ENCODE measurements at regions not wholly inside any gene's neighbourhood (a gene's known extent, or its start where the extent isn't known, plus 50 kb on each side); places are given as distances from the start of the nearest gene placed in this dataset.

- H3K4me3 ChIP-seq (ENCODE audit: control insufficient read depth, low read depth, low read length) = no peak overlapping the region
- DNase-seq (ENCODE audit: low read depth) = no peak
- TF ChIP-seq, protein P1, sequence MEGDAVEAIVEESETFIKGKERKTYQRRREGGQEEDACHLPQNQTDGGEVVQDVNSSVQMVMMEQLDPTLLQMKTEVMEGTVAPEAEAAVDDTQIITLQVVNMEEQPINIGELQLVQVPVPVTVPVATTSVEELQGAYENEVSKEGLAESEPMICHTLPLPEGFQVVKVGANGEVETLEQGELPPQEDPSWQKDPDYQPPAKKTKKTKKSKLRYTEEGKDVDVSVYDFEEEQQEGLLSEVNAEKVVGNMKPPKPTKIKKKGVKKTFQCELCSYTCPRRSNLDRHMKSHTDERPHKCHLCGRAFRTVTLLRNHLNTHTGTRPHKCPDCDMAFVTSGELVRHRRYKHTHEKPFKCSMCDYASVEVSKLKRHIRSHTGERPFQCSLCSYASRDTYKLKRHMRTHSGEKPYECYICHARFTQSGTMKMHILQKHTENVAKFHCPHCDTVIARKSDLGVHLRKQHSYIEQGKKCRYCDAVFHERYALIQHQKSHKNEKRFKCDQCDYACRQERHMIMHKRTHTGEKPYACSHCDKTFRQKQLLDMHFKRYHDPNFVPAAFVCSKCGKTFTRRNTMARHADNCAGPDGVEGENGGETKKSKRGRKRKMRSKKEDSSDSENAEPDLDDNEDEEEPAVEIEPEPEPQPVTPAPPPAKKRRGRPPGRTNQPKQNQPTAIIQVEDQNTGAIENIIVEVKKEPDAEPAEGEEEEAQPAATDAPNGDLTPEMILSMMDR (conservative IDR thresholded peaks at IDR 0.05; ENCODE audit: control insufficient read depth, insufficient read depth, low read depth, low read length) = no peak
Observed at GRCh38 chr2:6648596-6649247, 217.0 kb downstream of the CMPK2 start.

DNA sequence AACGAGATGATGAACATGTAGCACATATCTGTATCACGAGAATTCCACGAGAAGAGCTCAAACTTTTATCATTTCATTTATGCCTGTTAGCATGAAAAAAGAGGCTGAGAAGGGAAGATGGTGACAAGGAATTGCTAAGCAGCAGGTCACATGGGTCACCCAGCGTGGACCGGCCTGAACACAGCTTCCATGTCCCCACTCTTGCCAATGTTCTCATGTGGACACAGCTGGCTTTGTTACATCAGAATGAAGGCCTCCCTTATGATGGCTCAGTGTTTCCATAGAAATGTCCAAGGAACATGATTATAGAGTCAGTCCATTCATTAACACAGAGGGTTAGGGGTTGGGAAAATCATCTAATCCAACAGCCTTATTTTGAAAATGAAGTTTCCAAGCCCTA, 215.4 kb downstream of the CMPK2 start:
- TF ChIP-seq, protein P1 (conservative IDR thresholded peaks at IDR 0.05; ENCODE audit: control insufficient read depth, insufficient read depth, low read depth, low read length) = no peak
- H3K4me3 ChIP-seq (ENCODE audit: control insufficient read depth, low read depth, low read length) = no peak overlapping the region

DNA sequence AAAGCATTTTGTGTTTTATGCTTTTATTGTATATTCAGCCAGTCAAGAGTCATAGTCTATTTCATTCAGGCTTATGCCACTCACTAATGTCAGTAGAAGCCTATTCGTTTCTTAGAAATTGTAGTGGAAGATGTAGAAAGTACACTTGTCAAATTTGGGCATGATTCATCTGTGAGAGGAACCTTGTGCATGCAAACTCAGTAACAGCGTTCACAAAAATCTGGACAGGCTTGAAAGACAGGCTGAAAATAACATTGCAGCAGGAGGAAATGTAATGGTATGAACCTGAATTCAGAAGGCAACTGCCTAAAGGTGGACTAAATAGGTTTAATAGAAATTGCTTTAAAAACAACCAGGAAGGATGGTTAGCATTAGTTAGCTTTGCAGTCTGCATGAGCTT, 213.5 kb downstream of the CMPK2 start:
- no peak for DNase-seq (ENCODE audit: low read depth)
- no peak overlapping the region for H3K4me3 ChIP-seq (ENCODE audit: control insufficient read depth, low read depth, low read length)
- TF ChIP-seq, protein P1 (conservative IDR thresholded peaks at IDR 0.05; ENCODE audit: control insufficient read depth, insufficient read depth, low read depth, low read length) = no peak

More for the DNA sequence above, 215.4 kb downstream of the CMPK2 start:
- no peak for DNase-seq (ENCODE audit: low read depth)

DNA sequence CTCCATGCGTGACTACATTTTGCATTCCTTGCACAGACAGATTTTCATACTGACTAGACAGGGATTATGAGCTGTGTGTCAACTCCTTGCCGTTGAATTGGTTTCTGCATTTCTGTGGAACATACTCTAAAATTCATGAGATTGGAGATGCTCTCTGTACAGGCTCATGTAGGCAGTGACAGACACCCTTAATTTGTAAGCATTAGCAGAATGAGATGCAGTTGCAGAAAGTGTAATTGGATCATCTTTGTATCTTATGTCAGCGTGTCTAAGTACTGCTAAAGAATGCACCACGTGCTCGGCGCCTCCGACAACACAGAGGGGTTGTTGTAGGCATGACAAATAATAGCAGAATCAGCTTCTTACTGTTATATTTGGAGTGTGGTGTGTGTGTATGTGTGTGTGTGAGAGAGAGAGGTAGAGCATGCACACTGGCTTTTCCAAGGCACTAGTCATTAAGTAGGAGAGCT, 212.4 kb downstream of the CMPK2 start:
- H3K4me3 ChIP-seq (ENCODE audit: control insufficient read depth, low read depth, low read length) = no peak overlapping the region
- TF ChIP-seq, protein P1 (conservative IDR thresholded peaks at IDR 0.05; ENCODE audit: control insufficient read depth, insufficient read depth, low read depth, low read length) = no peak
- no peak for DNase-seq (ENCODE audit: low read depth)

- no peak overlapping the region for H3K4me3 ChIP-seq (ENCODE audit: control insufficient read depth, low read depth, low read length)
- TF ChIP-seq, protein P1 (conservative IDR thresholded peaks at IDR 0.05; ENCODE audit: control insufficient read depth, insufficient read depth, low read depth, low read length) = no peak
- no peak for DNase-seq (ENCODE audit: low read depth)
Observed at GRCh38 chr2:6654279-6654678, 211.4 kb downstream of the CMPK2 start.

GRCh38 chr2:6656633-6657032, 209.1 kb downstream of the CMPK2 start:
- H3K4me3 ChIP-seq (ENCODE audit: control insufficient read depth, low read depth, low read length) = no peak overlapping the region
- TF ChIP-seq, protein P1 (conservative IDR thresholded peaks at IDR 0.05; ENCODE audit: control insufficient read depth, insufficient read depth, low read depth, low read length) = no peak
- no peak for DNase-seq (ENCODE audit: low read depth)
